Esophagus muscularis mucosa (tissue), 3 donors: ENCODE measurements at regions not wholly inside any gene's neighbourhood (a gene's known extent, or its start where the extent isn't known, plus 50 kb on each side); places are given as distances from the start of the nearest gene placed in this dataset.

Source experiments
- POLR2A ChIP-seq: fragments of 450-650 bp; IDR thresholded peaks from one replicate; pipeline ENCODE4 v1.6.1; 2017; ENCODE audit warnings: antibody characterized with exemption, moderate library complexity, mild to moderate bottlenecking, low read depth
- TF ChIP-seq, protein P1 (sequence below), 3 experiments: fragments of 200-600 bp in 2 of 3; fragments of 450-650 bp in 1 of 3; sonication (generic) in 2 of 3; IDR thresholded peaks; one replicate each; pipeline ENCODE4 v1.5.1; 2017 to 2019; ENCODE audit warnings: antibody characterized with exemption in 3 of 3, mild to moderate bottlenecking in 2 of 3, moderate library complexity in 1 of 3

GRCh38 chr12:115205755-115206308, 521.9 kb upstream of the TBX3 start:
- no peak for TF ChIP-seq POLR2A
- TF ChIP-seq, protein P1, sequence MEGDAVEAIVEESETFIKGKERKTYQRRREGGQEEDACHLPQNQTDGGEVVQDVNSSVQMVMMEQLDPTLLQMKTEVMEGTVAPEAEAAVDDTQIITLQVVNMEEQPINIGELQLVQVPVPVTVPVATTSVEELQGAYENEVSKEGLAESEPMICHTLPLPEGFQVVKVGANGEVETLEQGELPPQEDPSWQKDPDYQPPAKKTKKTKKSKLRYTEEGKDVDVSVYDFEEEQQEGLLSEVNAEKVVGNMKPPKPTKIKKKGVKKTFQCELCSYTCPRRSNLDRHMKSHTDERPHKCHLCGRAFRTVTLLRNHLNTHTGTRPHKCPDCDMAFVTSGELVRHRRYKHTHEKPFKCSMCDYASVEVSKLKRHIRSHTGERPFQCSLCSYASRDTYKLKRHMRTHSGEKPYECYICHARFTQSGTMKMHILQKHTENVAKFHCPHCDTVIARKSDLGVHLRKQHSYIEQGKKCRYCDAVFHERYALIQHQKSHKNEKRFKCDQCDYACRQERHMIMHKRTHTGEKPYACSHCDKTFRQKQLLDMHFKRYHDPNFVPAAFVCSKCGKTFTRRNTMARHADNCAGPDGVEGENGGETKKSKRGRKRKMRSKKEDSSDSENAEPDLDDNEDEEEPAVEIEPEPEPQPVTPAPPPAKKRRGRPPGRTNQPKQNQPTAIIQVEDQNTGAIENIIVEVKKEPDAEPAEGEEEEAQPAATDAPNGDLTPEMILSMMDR (IDR thresholded peaks at IDR 0.05) = no peak
